Caco-2 (cell line): ENCODE measurements at regions not wholly inside any gene's neighbourhood (a gene's known extent, or its start where the extent isn't known, plus 50 kb on each side); places are given as distances from the start of the nearest gene placed in this dataset.

Experiments used
- BruUV-seq: library from RNA; stranded (reverse); fragments of 400-500 nt; replicated peaks from 2 replicates; lab custom pipeline; 2021; lab: Mats Ljungman, UMichigan
- CTCF ChIA-PET: fragments of 300-600 bp; sonication (Branson Sonifier 250); formaldehyde crosslinking; loops from one replicate; lab custom pipeline; 2022; ENCODE audit warnings: antibody characterized with exemption; lab: Charles Lee
- POLR2A ChIA-PET: fragments of 300-600 bp; sonication (Branson Sonifier 250); formaldehyde crosslinking; loops from one replicate; lab custom pipeline; 2022; ENCODE audit warnings: antibody characterized with exemption; lab: Charles Lee
- DNase-seq, 2 experiments: peaks; one replicate each; pipeline versions ENCODE4 v3.0.0 to v3.0.0-alpha.2; 2020 to 2022
- H3K27me3 ChIP-seq: replicated peaks from 2 replicates; pipeline ENCODE4 v1.6.0; 2011; ENCODE audit warnings: low read length; ENCODE audit not compliant: control insufficient read depth, insufficient read depth
- H3K36me3 ChIP-seq: 2 replicates; pipeline ENCODE4 v1.5.1; 2011; ENCODE audit warnings: low read length; ENCODE audit not compliant: control insufficient read depth, insufficient read depth
- H3K4me1 ChIP-seq: fragments of 250-450 bp; sonication (Bioruptor Pico); 2 replicates; pipeline ENCODE4 v1.5.1; 2020; ENCODE audit warnings: mild to moderate bottlenecking
- H3K4me3 ChIP-seq: 2 replicates; pipeline ENCODE4 v1.5.1; 2011; ENCODE audit warnings: low read depth, mild to moderate bottlenecking, control low read depth, low read length
- H3K9me3 ChIP-seq: fragments of 250-450 bp; sonication (Bioruptor Pico); 2 replicates; pipeline ENCODE4 v1.5.1; 2020; ENCODE audit warnings: mild to moderate bottlenecking, moderate library complexity
- H3K27ac Mint-ChIP-seq: one replicate; pipeline ENCODE4 v1.8.0; 2022; ENCODE audit warnings: mixed read lengths; ENCODE audit not compliant: unreplicated experiment
- H3K27me3 Mint-ChIP-seq: one replicate; pipeline ENCODE4 v1.8.0; 2022; ENCODE audit warnings: mixed read lengths; ENCODE audit not compliant: insufficient read depth, unreplicated experiment
- H3K36me3 Mint-ChIP-seq: one replicate; pipeline ENCODE4 v1.8.0; 2022; ENCODE audit warnings: mild to moderate bottlenecking, mixed read lengths; ENCODE audit not compliant: insufficient read depth, unreplicated experiment
- H3K4me1 Mint-ChIP-seq: one replicate; pipeline ENCODE4 v1.8.0; 2022; ENCODE audit warnings: low read depth, mixed read lengths; ENCODE audit not compliant: unreplicated experiment
- H3K4me3 Mint-ChIP-seq: one replicate; pipeline ENCODE4 v1.8.0; 2022; ENCODE audit warnings: mild to moderate bottlenecking, moderate library complexity, mixed read lengths; ENCODE audit not compliant: unreplicated experiment
- H3K9me3 Mint-ChIP-seq: one replicate; pipeline ENCODE4 v1.8.0; 2022; ENCODE audit warnings: mixed read lengths; ENCODE audit not compliant: unreplicated experiment
- intact Hi-C: fragments of 100-400 bp; cut with micrococcal nuclease; formaldehyde crosslinking; loops from one replicate; pipeline ENCODE4 v1.10.0; 2022; ENCODE audit not compliant: unreplicated experiment
- TF ChIP-seq, protein P1 (sequence below), 2 experiments: fragments of 200-600 bp in 1 of 2; IDR thresholded peaks; 1 replicate in 1 of 2; 2 replicates in 1 of 2; pipeline versions ENCODE4 v1.5.1 to v1.8.0; 2011 to 2022; ENCODE audit warnings: antibody characterized with exemption in 1 of 2, control low read depth in 1 of 2, inconsistent platforms in 1 of 2, low read depth in 1 of 2, low read length in 1 of 2, mild to moderate bottlenecking in 1 of 2, moderate library complexity in 1 of 2; ENCODE audit not compliant: insufficient read depth in 1 of 2, severe bottlenecking in 1 of 2, unreplicated experiment in 1 of 2

DNA sequence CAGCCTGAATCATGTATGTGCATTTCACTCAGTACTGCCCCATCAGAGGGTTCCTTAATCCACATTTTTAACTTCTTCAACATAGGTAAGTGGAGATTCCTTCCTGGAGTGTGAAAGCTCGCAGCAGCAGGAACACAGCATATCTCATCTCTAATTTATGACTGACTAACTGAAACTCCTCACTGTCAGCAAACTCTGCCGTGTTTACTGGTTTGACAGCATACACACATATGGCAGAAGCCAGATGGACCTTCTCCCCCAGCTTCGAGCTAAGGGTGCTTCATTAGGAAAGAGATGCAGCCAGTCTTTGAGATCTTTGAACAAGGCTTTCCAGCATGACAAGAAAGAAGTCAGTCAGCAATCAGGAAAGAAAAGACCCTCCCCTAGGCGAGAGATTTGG is 200.3 kb upstream of the ACVR2A start:
- Mint-ChIP-seq H3K4me1 (no peaks in the 10 kb centered on the region), H3K4me3 (no peak overlapping the region), H3K36me3 (no peaks in the 10 kb centered on the region), H3K27ac (no peak overlapping the region), H3K27me3 (no peaks in the 10 kb centered on the region), H3K9me3 (no peaks in the 10 kb centered on the region)
- intact Hi-C loops, result no loop called here
- DNase-seq, result no peak
- Histone ChIP-seq H3K4me1 (no peaks in the 10 kb centered on the region), H3K36me3 (no peaks in the 10 kb centered on the region), H3K4me3 (no peak overlapping the region), H3K9me3 (no peaks in the 10 kb centered on the region), H3K27me3 (no peaks in the 10 kb centered on the region)
- BruUV-seq, result no TSS peak
- CTCF ChIA-PET, result no interaction called here
- TF ChIP-seq, protein P1, sequence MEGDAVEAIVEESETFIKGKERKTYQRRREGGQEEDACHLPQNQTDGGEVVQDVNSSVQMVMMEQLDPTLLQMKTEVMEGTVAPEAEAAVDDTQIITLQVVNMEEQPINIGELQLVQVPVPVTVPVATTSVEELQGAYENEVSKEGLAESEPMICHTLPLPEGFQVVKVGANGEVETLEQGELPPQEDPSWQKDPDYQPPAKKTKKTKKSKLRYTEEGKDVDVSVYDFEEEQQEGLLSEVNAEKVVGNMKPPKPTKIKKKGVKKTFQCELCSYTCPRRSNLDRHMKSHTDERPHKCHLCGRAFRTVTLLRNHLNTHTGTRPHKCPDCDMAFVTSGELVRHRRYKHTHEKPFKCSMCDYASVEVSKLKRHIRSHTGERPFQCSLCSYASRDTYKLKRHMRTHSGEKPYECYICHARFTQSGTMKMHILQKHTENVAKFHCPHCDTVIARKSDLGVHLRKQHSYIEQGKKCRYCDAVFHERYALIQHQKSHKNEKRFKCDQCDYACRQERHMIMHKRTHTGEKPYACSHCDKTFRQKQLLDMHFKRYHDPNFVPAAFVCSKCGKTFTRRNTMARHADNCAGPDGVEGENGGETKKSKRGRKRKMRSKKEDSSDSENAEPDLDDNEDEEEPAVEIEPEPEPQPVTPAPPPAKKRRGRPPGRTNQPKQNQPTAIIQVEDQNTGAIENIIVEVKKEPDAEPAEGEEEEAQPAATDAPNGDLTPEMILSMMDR (IDR thresholded peaks at IDR 0.05; ENCODE audit: insufficient read depth in 1 of 2, low read depth in 1 of 2, low read length in 1 of 2, severe bottlenecking in 1 of 2, unreplicated experiment in 1 of 2), result no peak
- POLR2A ChIA-PET, result no interaction called here

DNA sequence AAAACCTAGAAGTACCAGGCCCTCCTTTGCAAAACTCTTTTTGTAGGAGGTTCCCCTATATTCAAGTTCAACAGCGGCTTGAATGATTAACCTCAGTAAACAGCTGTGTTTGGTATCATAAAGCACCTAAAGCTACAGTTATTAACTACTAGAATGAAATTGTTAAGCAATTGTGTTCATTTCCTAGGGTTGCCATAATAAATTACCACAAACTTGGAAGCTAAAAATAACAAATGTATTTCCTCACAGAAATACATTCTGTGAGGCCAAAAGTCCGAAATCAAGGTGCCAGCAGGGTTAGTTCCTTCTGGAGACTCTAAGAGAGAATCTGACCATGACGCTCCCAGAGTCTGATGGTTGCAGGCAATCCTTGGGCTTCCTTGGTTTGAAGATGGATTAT is 202.1 kb upstream of the ACVR2A start:
- Histone ChIP-seq H3K4me3 (no peak overlapping the region), H3K9me3 (no peaks in the 10 kb centered on the region), H3K4me1 (no peaks in the 10 kb centered on the region), H3K36me3 (no peaks in the 10 kb centered on the region), H3K27me3 (no peaks in the 10 kb centered on the region)
- no peak overlapping the region for H3K4me3 Mint-ChIP-seq
- H3K36me3 Mint-ChIP-seq, result no peaks in the 10 kb centered on the region
- intact Hi-C loops, result no loop called here
- no TSS peak for BruUV-seq
- TF ChIP-seq, protein P1 (IDR thresholded peaks at IDR 0.05; ENCODE audit: insufficient read depth in 1 of 2, low read depth in 1 of 2, low read length in 1 of 2, severe bottlenecking in 1 of 2, unreplicated experiment in 1 of 2), result no peak
- no peaks in the 10 kb centered on the region for H3K27me3 Mint-ChIP-seq
- H3K27ac Mint-ChIP-seq, result no peak overlapping the region
- no peaks in the 10 kb centered on the region for H3K9me3 Mint-ChIP-seq
- no peaks in the 10 kb centered on the region for H3K4me1 Mint-ChIP-seq
- CTCF ChIA-PET, result no interaction called here
- DNase-seq, result no peak
- POLR2A ChIA-PET, result no interaction called here

DNA sequence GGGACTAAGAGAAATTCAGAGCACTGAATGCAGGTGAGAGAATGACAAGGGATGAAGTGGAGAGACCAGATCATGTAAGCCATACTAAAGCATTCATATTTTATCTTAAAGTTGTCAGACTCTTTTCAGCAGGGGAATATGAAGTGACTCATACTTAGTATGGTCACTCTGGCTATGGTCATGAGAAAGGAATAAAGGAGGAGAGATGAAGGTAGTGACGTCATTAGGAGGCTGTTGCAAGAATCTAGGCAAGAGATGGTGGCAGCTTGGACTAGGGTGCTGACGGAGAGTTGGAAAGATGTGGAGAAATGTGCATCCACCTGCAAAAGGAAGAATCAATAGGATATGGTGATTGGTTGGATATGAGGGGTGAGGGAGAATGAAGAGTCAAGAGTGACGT is 203.2 kb upstream of the ACVR2A start:
- no peaks in the 10 kb centered on the region for H3K9me3 Mint-ChIP-seq
- TF ChIP-seq, protein P1 (IDR thresholded peaks at IDR 0.05; ENCODE audit: insufficient read depth in 1 of 2, low read depth in 1 of 2, low read length in 1 of 2, severe bottlenecking in 1 of 2, unreplicated experiment in 1 of 2), result no peak
- ChIA-PET POLR2A (no interaction called here), CTCF (no interaction called here)
- no peaks in the 10 kb centered on the region for H3K36me3 Mint-ChIP-seq
- H3K4me3 ChIP-seq, result no peak overlapping the region
- no peaks in the 10 kb centered on the region for H3K9me3 ChIP-seq
- no peaks in the 10 kb centered on the region for H3K27me3 ChIP-seq
- no peaks in the 10 kb centered on the region for H3K4me1 Mint-ChIP-seq
- no peak for DNase-seq
- H3K4me3 Mint-ChIP-seq, result no peak overlapping the region
- H3K36me3 ChIP-seq, result no peaks in the 10 kb centered on the region
- H3K4me1 ChIP-seq, result peaks cover 2% of the 10 kb centered on the region; the same call in 1 of the 2 replicates
- no peak overlapping the region for H3K27ac Mint-ChIP-seq
- no TSS peak for BruUV-seq
- intact Hi-C loops, result no loop called here
- H3K27me3 Mint-ChIP-seq, result no peaks in the 10 kb centered on the region
